ENCODE measurements at regions not wholly inside any gene's neighbourhood (a gene's known extent, or its start where the extent isn't known, plus 50 kb on each side); places are given as distances from the start of the nearest gene placed in this dataset.
A peak's percentile ranks its signal among the peaks of the same experiment; 100 is the strongest.

GRCh38 chr7:25852211-25852938 is 299.6 kb upstream of the NFE2L3 start:
- no peak for DNase-seq

GRCh38 chr7:25852939-25853271 is 299.1 kb upstream of the NFE2L3 start:
- no peak for DNase-seq

GRCh38 chr7:25853314-25853713 is 298.7 kb upstream of the NFE2L3 start:
- DNase-seq, result no peak

- DNase-seq, result no peak
Measured at GRCh38 chr7:25854059-25854458, 297.9 kb upstream of the NFE2L3 start.

- no peak for DNase-seq
Measured at GRCh38 chr7:25854608-25855497, 297.1 kb upstream of the NFE2L3 start.

- peak; percentile 40 for DNase-seq
Measured at GRCh38 chr7:25855854-25856782, 295.9 kb upstream of the NFE2L3 start.

GRCh38 chr7:25857376-25858067 is 294.5 kb upstream of the NFE2L3 start:
- peak; percentile 68 for DNase-seq

GRCh38 chr7:25858200-25858524 is 293.8 kb upstream of the NFE2L3 start:
- no peak for DNase-seq

GRCh38 chr7:25858525-25859411 is 293.2 kb upstream of the NFE2L3 start:
- DNase-seq, result no peak

GRCh38 chr7:25859412-25860274 is 292.4 kb upstream of the NFE2L3 start:
- DNase-seq, result no peak

- DNase-seq, result peak; percentile 9
Measured at GRCh38 chr7:25860275-25861163, 291.5 kb upstream of the NFE2L3 start.

GRCh38 chr7:25861164-25861496 is 290.9 kb upstream of the NFE2L3 start:
- no peak for DNase-seq

GRCh38 chr7:25861601-25862260 is 290.3 kb upstream of the NFE2L3 start:
- DNase-seq, result no peak

- peak; percentile 100 for DNase-seq
Measured at GRCh38 chr7:25862261-25863004, 289.6 kb upstream of the NFE2L3 start.

- DNase-seq, result no peak
Measured at GRCh38 chr7:25863005-25863728, 288.8 kb upstream of the NFE2L3 start.

- no peak for DNase-seq
Measured at GRCh38 chr7:25863729-25864110, 288.3 kb upstream of the NFE2L3 start.

- DNase-seq, result no peak
Measured at GRCh38 chr7:25864511-25864910, 287.5 kb upstream of the NFE2L3 start.

All from DMS79 (cell line).